GM20000 (cell line): ENCODE measurements at regions not wholly inside any gene's neighbourhood (a gene's known extent, or its start where the extent isn't known, plus 50 kb on each side); places are given as distances from the start of the nearest gene placed in this dataset.

Experiments used
- DNase-seq: peaks from one replicate; pipeline ENCODE4 v3.0.0; 2012; ENCODE audit warnings: low spot score
- CTCF ChIP-seq: IDR thresholded peaks from 2 replicates; pipeline ENCODE4 v1.5.1; 2012; ENCODE audit warnings: mild to moderate bottlenecking, control low read depth; ENCODE audit errors: extremely low read depth, missing control alignments

GRCh38 chr1:220339581-220339980, 67.3 kb upstream of the RAB3GAP2 start:
- no peak for DNase-seq
- TF ChIP-seq CTCF: no peak

GRCh38 chr1:220338759-220339158, 66.5 kb upstream of the RAB3GAP2 start:
- no peak for DNase-seq
- TF ChIP-seq CTCF: no peak

GRCh38 chr1:220336391-220337031, 64.3 kb upstream of the RAB3GAP2 start:
- DNase-seq: no peak
- TF ChIP-seq CTCF: no peak

GRCh38 chr1:220335668-220336067, 63.4 kb upstream of the RAB3GAP2 start:
- no peak for DNase-seq

GRCh38 chr1:220331318-220331717, 59.1 kb upstream of the RAB3GAP2 start:
- TF ChIP-seq CTCF: no peak
- DNase-seq: no peak

More at GRCh38 chr1:220335668-220336067, 63.4 kb upstream of the RAB3GAP2 start:
- no peak for TF ChIP-seq CTCF

- no peak for DNase-seq
- TF ChIP-seq CTCF: no peak
Observed at GRCh38 chr1:220330265-220330664, 58.0 kb upstream of the RAB3GAP2 start.

- no peak for DNase-seq
- no peak for TF ChIP-seq CTCF
Observed at GRCh38 chr1:220327106-220327505, 54.9 kb upstream of the RAB3GAP2 start.
